Lower leg skin (tissue), 4 donors: ENCODE measurements at regions not wholly inside any gene's neighbourhood (a gene's known extent, or its start where the extent isn't known, plus 50 kb on each side); places are given as distances from the start of the nearest gene placed in this dataset.
A peak's percentile ranks its signal among the peaks of the same experiment; 100 is the strongest.
"Not testable (repeated sequence)": the region's sequence is repeated elsewhere in the genome, so short reads cannot be mapped to it uniquely, and the experiment has no call there.

Experiments
- DNase-seq, 2 donors: peaks; one replicate each; pipeline ENCODE4 v3.0.0-alpha.2; 2019; ENCODE audit warnings: low spot score in 2 of 2
- H3K4me3 ChIP-seq: fragments of 200-600 bp; sonication (generic); 2 replicates; pipeline ENCODE4 v1.5.1; 2017; ENCODE audit warnings: mild to moderate bottlenecking, low read depth; ENCODE audit not compliant: poor library complexity, severe bottlenecking
- CTCF ChIP-seq, 3 donors: fragments of 450-650 bp; IDR thresholded peaks; one replicate each; pipeline ENCODE4 v1.5.1; 2016; ENCODE audit warnings: antibody characterized with exemption in 3 of 3, mild to moderate bottlenecking in 3 of 3, moderate library complexity in 2 of 3
- POLR2A ChIP-seq, 2 donors: fragments of 450-650 bp; IDR thresholded peaks; one replicate each; pipeline ENCODE4 v1.6.1; 2016 to 2017; ENCODE audit warnings: antibody characterized with exemption in 2 of 2, mild to moderate bottlenecking in 1 of 2, moderate library complexity in 1 of 2
- WGBS, 2 donors: methylation state at CpG; one replicate each; pipeline ENCODE4 v1.1.5; 2018; 5-methylcytosine and 5-hydroxymethylcytosine counted together
- intact Hi-C: fragments of 100-400 bp; cut with DNase I; formaldehyde crosslinking; loops from one replicate; pipeline ENCODE4 v1.15.0; 2023; ENCODE audit warnings: low total_unique reads

DNA sequence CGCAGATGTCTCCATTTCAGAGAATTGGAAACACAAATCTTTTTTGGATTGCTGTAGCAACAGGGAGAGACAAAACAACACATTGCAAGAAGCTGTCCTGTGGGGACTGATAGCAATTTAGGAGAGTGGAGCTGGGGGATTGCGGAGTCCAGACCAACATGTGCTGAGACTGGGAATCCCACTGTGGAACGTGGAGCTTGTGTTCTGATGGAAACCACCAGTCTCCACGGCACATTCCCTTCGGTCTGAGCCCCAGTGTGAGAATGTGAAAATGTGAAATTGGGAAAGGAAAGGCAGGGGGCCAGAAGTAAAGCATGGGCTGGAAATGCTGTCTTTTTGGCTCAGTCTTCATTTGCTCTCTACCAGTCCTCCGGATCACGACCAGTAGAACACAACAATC lies 348.8 kb upstream of the TNC start:
- intact Hi-C loops, result no loop called here
- no peak overlapping the region for H3K4me3 ChIP-seq
- 54 to 58% methylated on average over 7 of the region's 7 CpGs for WGBS, 2 donors
- TF ChIP-seq CTCF (IDR thresholded peaks at IDR 0.05), result no peak
- no peak for TF ChIP-seq POLR2A (IDR thresholded peaks at IDR 0.05)
- DNase-seq, result peak in 1 of 2 donors; percentile 18

DNA sequence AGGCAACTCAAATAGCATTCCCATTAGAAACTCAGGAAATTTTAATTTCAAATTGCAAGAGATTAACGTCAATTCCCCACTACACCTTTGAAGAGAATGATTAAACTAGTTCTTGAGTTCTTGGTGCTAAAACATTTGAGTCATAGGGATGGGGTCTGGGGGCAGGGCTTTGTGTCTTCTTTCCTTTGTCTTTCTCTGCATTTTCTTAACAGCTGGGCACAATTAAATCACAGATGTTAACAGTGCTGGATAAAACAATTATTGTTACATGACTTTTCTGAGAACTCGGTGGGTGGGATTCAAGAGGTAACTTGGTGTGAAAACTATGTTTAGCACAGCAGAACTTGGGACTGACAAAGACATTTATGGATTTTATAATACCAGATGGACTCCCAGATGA lies 351.9 kb upstream of the TNC start:
- intact Hi-C loops, result no loop called here
- TF ChIP-seq CTCF (IDR thresholded peaks at IDR 0.05), result no peak
- TF ChIP-seq POLR2A (IDR thresholded peaks at IDR 0.05), result no peak
- 69 to 78% methylated on average over 2 of the region's 2 CpGs for WGBS, 2 donors
- H3K4me3 ChIP-seq, result no peak overlapping the region
- DNase-seq, result no peak

- 98 to 99% methylated on average over 3 of the region's 3 CpGs for WGBS, 2 donors
- intact Hi-C loops, DNase-seq, H3K4me3 ChIP-seq: not testable (repeated sequence)
Observed at GRCh38 chr9:115473032-115473431, 355.1 kb upstream of the TNC start.

DNA sequence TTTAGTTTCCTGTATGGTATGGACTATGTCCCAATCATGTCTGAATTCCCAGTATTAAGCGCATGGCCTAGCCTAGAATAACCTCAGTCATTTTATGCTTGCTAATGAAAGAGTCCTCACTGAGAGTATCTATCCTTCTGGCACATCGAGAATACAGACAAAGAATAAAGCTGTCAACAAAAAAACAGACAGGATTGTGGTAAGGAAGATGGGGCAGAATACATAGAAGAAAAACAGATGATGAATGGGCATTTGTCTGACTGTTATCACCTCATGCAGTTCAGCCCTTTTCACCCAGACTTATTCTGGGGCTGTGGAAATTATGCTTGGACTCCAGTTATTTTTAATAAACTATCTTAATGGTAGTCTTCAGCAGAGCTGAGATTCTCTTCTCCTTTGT lies 363.8 kb upstream of the TNC start:
- TF ChIP-seq POLR2A (IDR thresholded peaks at IDR 0.05) (no peak), CTCF (IDR thresholded peaks at IDR 0.05) (no peak)
- no peak for DNase-seq
- 61 to 88% methylated on average over 2 of the region's 2 CpGs for whole genome bisulfite sequencing, 2 donors
- H3K4me3 ChIP-seq, result no peak overlapping the region
- intact Hi-C loops, result no loop called here

- no peak overlapping the region for H3K4me3 ChIP-seq
- TF ChIP-seq POLR2A (IDR thresholded peaks at IDR 0.05) (no peak), CTCF (IDR thresholded peaks at IDR 0.05) (no peak)
- 92 to 94% methylated on average over 3 of the region's 3 CpGs for WGBS, 2 donors
- no peak for DNase-seq
- intact Hi-C loops, result no loop called here
Observed at GRCh38 chr9:115482747-115483146, 364.8 kb upstream of the TNC start.

- no peak overlapping the region for H3K4me3 ChIP-seq
- no peak for DNase-seq
- intact Hi-C loops, result no loop called here
- no peak for TF ChIP-seq CTCF (IDR thresholded peaks at IDR 0.05)
- no peak for TF ChIP-seq POLR2A (IDR thresholded peaks at IDR 0.05)
Observed at GRCh38 chr9:115492869-115493268, 374.9 kb upstream of the TNC start.
